PFSK-1 (cell line): ENCODE measurements at regions not wholly inside any gene's neighbourhood (a gene's known extent, or its start where the extent isn't known, plus 50 kb on each side); places are given as distances from the start of the nearest gene placed in this dataset.

Source experiments
- FOXP2 ChIP-seq: optimal IDR thresholded peaks from 2 replicates; pipeline ENCODE3; 2011; ENCODE audit warnings: borderline replicate concordance, control low read depth, inconsistent platforms; ENCODE audit not compliant: insufficient read depth; ENCODE audit errors: extremely low read length, extremely low read depth
- POLR2AphosphoS5 ChIP-seq: IDR thresholded peaks from 2 replicates; pipeline ENCODE4 v1.6.1; 2012; ENCODE audit warnings: low read depth, mild to moderate bottlenecking, control low read depth, low read length, moderate library complexity
- SIN3A ChIP-seq: IDR thresholded peaks from 2 replicates; pipeline ENCODE4 v1.6.1; 2012; ENCODE audit warnings: mild to moderate bottlenecking, low read length, moderate library complexity, borderline replicate concordance; ENCODE audit not compliant: insufficient read depth
- TAF1 ChIP-seq: IDR thresholded peaks from 2 replicates; pipeline ENCODE4 v1.6.1; 2012; ENCODE audit warnings: low read length, control low read depth, borderline replicate concordance; ENCODE audit not compliant: insufficient read depth
- TF ChIP-seq, protein P1 (sequence below), 2 experiments: IDR thresholded peaks; 2 replicates each; pipeline versions ENCODE4 v1.6.1 to v1.8.0; 2011 to 2012; ENCODE audit warnings: low read depth in 2 of 2, low read length in 2 of 2, control low read depth in 1 of 2, inconsistent platforms in 1 of 2, mild to moderate bottlenecking in 1 of 2, moderate library complexity in 1 of 2; ENCODE audit not compliant: insufficient read depth in 1 of 2

DNA sequence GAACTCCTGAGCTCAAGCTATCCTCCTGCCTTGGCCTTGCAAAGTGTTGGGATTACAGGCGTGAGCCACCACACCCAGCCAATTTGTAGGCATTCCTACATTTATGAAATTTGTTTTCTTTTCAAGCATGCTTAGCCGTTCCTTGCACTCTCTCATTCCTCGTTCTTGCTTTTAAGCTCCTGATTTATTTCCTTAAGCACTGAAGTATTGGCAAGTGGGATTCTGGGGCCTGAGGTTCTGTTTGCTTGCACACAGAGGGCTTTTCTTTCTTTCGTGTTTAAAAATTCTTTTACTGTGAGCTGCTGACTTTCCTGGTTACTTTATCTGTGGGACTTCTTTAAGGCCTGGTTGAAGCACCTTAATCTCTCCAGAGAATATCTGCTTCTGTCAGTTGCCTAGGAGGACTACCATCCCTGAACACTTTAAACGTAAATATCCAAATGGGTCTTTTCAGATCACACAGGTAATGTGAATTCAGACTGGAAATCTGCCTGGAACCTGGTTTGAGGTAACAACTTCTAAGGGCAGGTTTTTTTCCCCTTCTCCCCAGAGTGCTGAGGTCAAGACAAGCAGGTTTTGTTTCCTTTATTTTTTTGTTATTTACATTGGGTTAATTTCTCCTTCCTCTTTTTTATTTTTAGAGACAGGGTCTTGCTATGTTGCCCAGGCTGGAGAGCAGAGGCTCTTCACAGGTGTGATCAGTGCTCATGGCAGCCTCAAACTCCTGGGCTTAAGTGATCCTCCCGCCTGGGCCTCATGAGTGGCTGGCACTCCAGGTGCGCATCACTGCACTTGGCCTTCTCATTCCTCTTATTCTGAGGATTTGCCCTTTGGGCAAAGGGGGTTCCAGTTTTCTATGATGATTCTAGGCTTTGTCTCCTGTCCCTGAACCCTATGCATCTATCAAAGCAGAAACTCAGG, 102.9 kb downstream of the PFKFB3 start:
- TF ChIP-seq POLR2AphosphoS5 (no peak), TAF1 (no peak), FOXP2 (no peak), SIN3A (no peak)
- TF ChIP-seq, protein P1, sequence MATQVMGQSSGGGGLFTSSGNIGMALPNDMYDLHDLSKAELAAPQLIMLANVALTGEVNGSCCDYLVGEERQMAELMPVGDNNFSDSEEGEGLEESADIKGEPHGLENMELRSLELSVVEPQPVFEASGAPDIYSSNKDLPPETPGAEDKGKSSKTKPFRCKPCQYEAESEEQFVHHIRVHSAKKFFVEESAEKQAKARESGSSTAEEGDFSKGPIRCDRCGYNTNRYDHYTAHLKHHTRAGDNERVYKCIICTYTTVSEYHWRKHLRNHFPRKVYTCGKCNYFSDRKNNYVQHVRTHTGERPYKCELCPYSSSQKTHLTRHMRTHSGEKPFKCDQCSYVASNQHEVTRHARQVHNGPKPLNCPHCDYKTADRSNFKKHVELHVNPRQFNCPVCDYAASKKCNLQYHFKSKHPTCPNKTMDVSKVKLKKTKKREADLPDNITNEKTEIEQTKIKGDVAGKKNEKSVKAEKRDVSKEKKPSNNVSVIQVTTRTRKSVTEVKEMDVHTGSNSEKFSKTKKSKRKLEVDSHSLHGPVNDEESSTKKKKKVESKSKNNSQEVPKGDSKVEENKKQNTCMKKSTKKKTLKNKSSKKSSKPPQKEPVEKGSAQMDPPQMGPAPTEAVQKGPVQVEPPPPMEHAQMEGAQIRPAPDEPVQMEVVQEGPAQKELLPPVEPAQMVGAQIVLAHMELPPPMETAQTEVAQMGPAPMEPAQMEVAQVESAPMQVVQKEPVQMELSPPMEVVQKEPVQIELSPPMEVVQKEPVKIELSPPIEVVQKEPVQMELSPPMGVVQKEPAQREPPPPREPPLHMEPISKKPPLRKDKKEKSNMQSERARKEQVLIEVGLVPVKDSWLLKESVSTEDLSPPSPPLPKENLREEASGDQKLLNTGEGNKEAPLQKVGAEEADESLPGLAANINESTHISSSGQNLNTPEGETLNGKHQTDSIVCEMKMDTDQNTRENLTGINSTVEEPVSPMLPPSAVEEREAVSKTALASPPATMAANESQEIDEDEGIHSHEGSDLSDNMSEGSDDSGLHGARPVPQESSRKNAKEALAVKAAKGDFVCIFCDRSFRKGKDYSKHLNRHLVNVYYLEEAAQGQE (IDR thresholded peaks at IDR 0.05; ENCODE audit: insufficient read depth in 1 of 2, low read depth in 2 of 2, low read length in 2 of 2) = no peak
